SK-N-SH treated with all-trans-retinoic acid at 6 μM for 48 hours (cell line): ENCODE measurements at regions not wholly inside any gene's neighbourhood (a gene's known extent, or its start where the extent isn't known, plus 50 kb on each side); places are given as distances from the start of the nearest gene placed in this dataset.

Source experiments
- ATAC-seq: fragments of 200-7000 bp; cut with Tn5 transposase; 3 replicates; pipeline ENCODE4 v1.9.1; 2020; ENCODE audit warnings: mild to moderate bottlenecking, moderate library complexity
- ARNTL ChIP-seq: fragments of 450-650 bp; formaldehyde crosslinking; IDR thresholded peaks from 2 replicates; pipeline ENCODE4 v1.5.0; 2020; ENCODE audit warnings: low read depth, mild to moderate bottlenecking, moderate library complexity, borderline replicate concordance
- BACH2 ChIP-seq: fragments of 250-450 bp; sonication (Bioruptor Pico); IDR thresholded peaks from 2 replicates; pipeline ENCODE4 v1.9.0; 2021; ENCODE audit warnings: mild to moderate bottlenecking, borderline replicate concordance
- CSDC2 ChIP-seq: fragments of 250-450 bp; sonication (Bioruptor Pico); IDR thresholded peaks from 2 replicates; pipeline ENCODE4 v1.5.0; 2020; ENCODE audit warnings: mild to moderate bottlenecking, moderate library complexity
- ISL1 ChIP-seq: fragments of 250-450 bp; sonication (Bioruptor Pico); IDR thresholded peaks from 2 replicates; pipeline ENCODE4 v2.1.2; 2022; ENCODE audit warnings: mild to moderate bottlenecking, moderate library complexity
- OSR1 ChIP-seq: fragments of 250-450 bp; sonication (Bioruptor Pico); IDR thresholded peaks from 2 replicates; pipeline ENCODE4 v1.8.0; 2022; ENCODE audit warnings: moderate library complexity, mild to moderate bottlenecking, inconsistent platforms
- PPARA ChIP-seq: fragments of 250-450 bp; sonication (Bioruptor Pico); IDR thresholded peaks from 2 replicates; pipeline ENCODE4 v1.5.0; 2020; ENCODE audit warnings: mild to moderate bottlenecking, borderline replicate concordance
- RARB ChIP-seq: fragments of 250-450 bp; sonication (Bioruptor Pico); IDR thresholded peaks from 2 replicates; pipeline ENCODE4 v1.8.0; 2021; ENCODE audit warnings: mild to moderate bottlenecking, moderate library complexity
- SNAI2 ChIP-seq: fragments of 250-450 bp; sonication (Bioruptor Pico); IDR thresholded peaks from 2 replicates; pipeline ENCODE4 v1.5.0; 2020; ENCODE audit warnings: mild to moderate bottlenecking, moderate library complexity
- ZC3H10 ChIP-seq: fragments of 250-450 bp; sonication (Bioruptor Pico); IDR thresholded peaks from 2 replicates; pipeline ENCODE4 v1.5.1; 2021; ENCODE audit warnings: mild to moderate bottlenecking, moderate library complexity
- ZFP3 ChIP-seq: fragments of 250-450 bp; sonication (Bioruptor Pico); IDR thresholded peaks from 2 replicates; pipeline ENCODE4 v1.5.0; 2020; ENCODE audit warnings: mild to moderate bottlenecking, moderate library complexity
- ZFP30 ChIP-seq: fragments of 450-650 bp; formaldehyde crosslinking; IDR thresholded peaks from 2 replicates; pipeline ENCODE4 v1.5.0; 2022; ENCODE audit warnings: mild to moderate bottlenecking, moderate library complexity
- ZNF565 ChIP-seq: fragments of 450-650 bp; formaldehyde crosslinking; conservative IDR thresholded peaks from 2 replicates; pipeline ENCODE4 v1.5.0; 2020; ENCODE audit warnings: low read depth, mild to moderate bottlenecking, moderate library complexity
- ZNF70 ChIP-seq: fragments of 450-650 bp; formaldehyde crosslinking; IDR thresholded peaks from 2 replicates; pipeline ENCODE4 v1.5.0; 2020; ENCODE audit warnings: mild to moderate bottlenecking, moderate library complexity
- ZNF8 ChIP-seq: fragments of 450-650 bp; formaldehyde crosslinking; IDR thresholded peaks from 2 replicates; pipeline ENCODE4 v1.5.0; 2020; ENCODE audit warnings: mild to moderate bottlenecking, moderate library complexity
- TF ChIP-seq, protein P1 (sequence below): fragments of 250-450 bp; sonication (Bioruptor Pico); IDR thresholded peaks from 2 replicates; pipeline ENCODE4 v1.5.1; 2021; ENCODE audit warnings: mild to moderate bottlenecking, moderate library complexity
- TF ChIP-seq, protein P2 (sequence below): fragments of 250-450 bp; sonication (Bioruptor Pico); IDR thresholded peaks from 2 replicates; pipeline ENCODE4 v1.8.0; 2021; ENCODE audit warnings: low read depth, mild to moderate bottlenecking, moderate library complexity, borderline replicate concordance
- TF ChIP-seq, protein P3 (sequence below): fragments of 250-450 bp; sonication (Bioruptor Pico); IDR thresholded peaks from 2 replicates; pipeline ENCODE4 v1.5.0; 2020; ENCODE audit warnings: mild to moderate bottlenecking, moderate library complexity
- TF ChIP-seq, protein P4 (sequence below): fragments of 250-450 bp; sonication (Bioruptor Pico); IDR thresholded peaks from 2 replicates; pipeline ENCODE4 v1.8.0; 2020; ENCODE audit warnings: mild to moderate bottlenecking, moderate library complexity, borderline replicate concordance
- TF ChIP-seq, protein P5 (sequence below): fragments of 250-450 bp; sonication (Bioruptor Pico); IDR thresholded peaks from 2 replicates; pipeline ENCODE4 v1.5.1; 2020; ENCODE audit warnings: low read depth, mild to moderate bottlenecking, moderate library complexity

DNA sequence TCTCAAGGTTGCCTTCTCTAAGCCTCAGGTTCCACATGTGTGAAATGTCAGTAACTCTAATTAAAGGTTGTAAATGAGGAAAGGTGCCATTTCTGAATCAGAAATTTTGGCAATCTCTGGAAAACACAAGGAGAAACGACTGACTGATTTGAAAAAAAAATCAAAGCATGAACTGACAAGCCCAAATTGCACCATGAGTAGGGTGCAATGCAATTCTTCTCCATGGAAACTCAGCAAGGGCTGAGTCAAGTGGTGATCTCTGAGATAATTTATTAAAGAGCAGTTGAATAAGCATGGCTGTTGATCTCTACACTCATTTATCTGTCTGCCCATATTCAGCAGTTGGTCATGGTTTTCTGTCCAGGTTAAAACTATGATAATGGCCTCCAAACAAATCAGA lies 201.6 kb upstream of the CMC1 start:
- no peak for ATAC-seq

DNA sequence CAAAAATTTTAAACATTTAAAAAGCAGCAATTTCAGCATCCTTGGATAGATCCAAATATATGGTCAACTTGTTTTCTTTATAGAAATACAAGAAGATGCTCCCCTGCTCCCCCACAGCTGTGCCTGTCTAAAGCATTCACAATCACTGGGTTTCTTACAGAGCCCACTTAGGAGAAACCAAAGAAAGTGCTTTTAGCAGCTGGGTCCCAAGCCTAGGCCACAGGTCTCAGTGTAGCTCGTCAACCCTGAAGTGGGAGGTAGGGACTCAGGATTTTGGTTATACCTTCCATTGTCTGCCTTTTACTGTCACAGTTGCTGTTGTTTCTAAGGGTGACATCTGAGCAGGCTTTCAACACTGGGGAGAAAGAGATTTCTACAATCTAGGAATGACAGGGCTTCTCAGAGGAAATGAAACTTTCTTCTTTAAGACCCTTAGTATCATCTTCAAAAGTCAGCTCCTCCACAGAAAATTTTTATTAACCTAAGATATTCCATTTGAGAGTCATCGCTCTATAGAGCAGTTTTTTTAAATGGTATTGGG lies 199.3 kb upstream of the CMC1 start:
- no peak for ATAC-seq
- TF ChIP-seq, protein P1, sequence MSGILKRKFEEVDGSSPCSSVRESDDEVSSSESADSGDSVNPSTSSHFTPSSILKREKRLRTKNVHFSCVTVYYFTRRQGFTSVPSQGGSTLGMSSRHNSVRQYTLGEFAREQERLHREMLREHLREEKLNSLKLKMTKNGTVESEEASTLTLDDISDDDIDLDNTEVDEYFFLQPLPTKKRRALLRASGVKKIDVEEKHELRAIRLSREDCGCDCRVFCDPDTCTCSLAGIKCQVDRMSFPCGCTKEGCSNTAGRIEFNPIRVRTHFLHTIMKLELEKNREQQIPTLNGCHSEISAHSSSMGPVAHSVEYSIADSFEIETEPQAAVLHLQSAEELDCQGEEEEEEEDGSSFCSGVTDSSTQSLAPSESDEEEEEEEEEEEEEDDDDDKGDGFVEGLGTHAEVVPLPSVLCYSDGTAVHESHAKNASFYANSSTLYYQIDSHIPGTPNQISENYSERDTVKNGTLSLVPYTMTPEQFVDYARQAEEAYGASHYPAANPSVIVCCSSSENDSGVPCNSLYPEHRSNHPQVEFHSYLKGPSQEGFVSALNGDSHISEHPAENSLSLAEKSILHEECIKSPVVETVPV (CRISPR knock-in tag): no peak
- TF ChIP-seq SNAI2 (CRISPR knock-in tag) (no peak), ZC3H10 (CRISPR knock-in tag) (no peak)
- TF ChIP-seq, protein P2, sequence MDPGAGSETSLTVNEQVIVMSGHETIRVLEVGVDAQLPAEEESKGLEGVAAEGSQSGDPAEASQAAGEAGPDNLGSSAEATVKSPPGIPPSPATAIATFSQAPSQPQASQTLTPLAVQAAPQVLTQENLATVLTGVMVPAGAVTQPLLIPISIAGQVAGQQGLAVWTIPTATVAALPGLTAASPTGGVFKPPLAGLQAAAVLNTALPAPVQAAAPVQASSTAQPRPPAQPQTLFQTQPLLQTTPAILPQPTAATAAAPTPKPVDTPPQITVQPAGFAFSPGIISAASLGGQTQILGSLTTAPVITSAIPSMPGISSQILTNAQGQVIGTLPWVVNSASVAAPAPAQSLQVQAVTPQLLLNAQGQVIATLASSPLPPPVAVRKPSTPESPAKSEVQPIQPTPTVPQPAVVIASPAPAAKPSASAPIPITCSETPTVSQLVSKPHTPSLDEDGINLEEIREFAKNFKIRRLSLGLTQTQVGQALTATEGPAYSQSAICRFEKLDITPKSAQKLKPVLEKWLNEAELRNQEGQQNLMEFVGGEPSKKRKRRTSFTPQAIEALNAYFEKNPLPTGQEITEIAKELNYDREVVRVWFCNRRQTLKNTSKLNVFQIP (CRISPR knock-in tag): no peak

More for the DNA sequence above, 201.6 kb upstream of the CMC1 start:
- TF ChIP-seq, protein P2 (CRISPR knock-in tag): no peak
- TF ChIP-seq SNAI2 (CRISPR knock-in tag) (no peak), ZC3H10 (CRISPR knock-in tag) (no peak), ZNF70 (CRISPR knock-in tag) (no peak), BACH2 (CRISPR knock-in tag) (no peak), CSDC2 (CRISPR knock-in tag) (no peak), ARNTL (CRISPR knock-in tag) (no peak), OSR1 (CRISPR knock-in tag) (no peak), ZNF8 (CRISPR knock-in tag) (no peak), ZNF565 (no peak), ISL1 (CRISPR knock-in tag) (no peak), RARB (CRISPR knock-in tag) (no peak), ZFP3 (CRISPR knock-in tag) (no peak), ZFP30 (CRISPR knock-in tag) (no peak), PPARA (no peak)
- TF ChIP-seq, protein P3, sequence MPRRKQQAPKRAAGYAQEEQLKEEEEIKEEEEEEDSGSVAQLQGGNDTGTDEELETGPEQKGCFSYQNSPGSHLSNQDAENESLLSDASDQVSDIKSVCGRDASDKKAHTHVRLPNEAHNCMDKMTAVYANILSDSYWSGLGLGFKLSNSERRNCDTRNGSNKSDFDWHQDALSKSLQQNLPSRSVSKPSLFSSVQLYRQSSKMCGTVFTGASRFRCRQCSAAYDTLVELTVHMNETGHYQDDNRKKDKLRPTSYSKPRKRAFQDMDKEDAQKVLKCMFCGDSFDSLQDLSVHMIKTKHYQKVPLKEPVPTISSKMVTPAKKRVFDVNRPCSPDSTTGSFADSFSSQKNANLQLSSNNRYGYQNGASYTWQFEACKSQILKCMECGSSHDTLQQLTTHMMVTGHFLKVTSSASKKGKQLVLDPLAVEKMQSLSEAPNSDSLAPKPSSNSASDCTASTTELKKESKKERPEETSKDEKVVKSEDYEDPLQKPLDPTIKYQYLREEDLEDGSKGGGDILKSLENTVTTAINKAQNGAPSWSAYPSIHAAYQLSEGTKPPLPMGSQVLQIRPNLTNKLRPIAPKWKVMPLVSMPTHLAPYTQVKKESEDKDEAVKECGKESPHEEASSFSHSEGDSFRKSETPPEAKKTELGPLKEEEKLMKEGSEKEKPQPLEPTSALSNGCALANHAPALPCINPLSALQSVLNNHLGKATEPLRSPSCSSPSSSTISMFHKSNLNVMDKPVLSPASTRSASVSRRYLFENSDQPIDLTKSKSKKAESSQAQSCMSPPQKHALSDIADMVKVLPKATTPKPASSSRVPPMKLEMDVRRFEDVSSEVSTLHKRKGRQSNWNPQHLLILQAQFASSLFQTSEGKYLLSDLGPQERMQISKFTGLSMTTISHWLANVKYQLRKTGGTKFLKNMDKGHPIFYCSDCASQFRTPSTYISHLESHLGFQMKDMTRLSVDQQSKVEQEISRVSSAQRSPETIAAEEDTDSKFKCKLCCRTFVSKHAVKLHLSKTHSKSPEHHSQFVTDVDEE: no peak
- TF ChIP-seq, protein P4, sequence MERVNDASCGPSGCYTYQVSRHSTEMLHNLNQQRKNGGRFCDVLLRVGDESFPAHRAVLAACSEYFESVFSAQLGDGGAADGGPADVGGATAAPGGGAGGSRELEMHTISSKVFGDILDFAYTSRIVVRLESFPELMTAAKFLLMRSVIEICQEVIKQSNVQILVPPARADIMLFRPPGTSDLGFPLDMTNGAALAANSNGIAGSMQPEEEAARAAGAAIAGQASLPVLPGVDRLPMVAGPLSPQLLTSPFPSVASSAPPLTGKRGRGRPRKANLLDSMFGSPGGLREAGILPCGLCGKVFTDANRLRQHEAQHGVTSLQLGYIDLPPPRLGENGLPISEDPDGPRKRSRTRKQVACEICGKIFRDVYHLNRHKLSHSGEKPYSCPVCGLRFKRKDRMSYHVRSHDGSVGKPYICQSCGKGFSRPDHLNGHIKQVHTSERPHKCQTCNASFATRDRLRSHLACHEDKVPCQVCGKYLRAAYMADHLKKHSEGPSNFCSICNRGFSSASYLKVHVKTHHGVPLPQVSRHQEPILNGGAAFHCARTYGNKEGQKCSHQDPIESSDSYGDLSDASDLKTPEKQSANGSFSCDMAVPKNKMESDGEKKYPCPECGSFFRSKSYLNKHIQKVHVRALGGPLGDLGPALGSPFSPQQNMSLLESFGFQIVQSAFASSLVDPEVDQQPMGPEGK: no peak
- TF ChIP-seq, protein P1 (CRISPR knock-in tag): no peak
- TF ChIP-seq, protein P5, sequence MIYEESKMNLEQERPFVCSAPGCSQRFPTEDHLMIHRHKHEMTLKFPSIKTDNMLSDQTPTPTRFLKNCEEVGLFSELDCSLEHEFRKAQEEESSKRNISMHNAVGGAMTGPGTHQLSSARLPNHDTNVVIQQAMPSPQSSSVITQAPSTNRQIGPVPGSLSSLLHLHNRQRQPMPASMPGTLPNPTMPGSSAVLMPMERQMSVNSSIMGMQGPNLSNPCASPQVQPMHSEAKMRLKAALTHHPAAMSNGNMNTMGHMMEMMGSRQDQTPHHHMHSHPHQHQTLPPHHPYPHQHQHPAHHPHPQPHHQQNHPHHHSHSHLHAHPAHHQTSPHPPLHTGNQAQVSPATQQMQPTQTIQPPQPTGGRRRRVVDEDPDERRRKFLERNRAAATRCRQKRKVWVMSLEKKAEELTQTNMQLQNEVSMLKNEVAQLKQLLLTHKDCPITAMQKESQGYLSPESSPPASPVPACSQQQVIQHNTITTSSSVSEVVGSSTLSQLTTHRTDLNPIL (CRISPR knock-in tag): no peak
